Liver (tissue), 8 donors: ENCODE measurements at regions not wholly inside any gene's neighbourhood (a gene's known extent, or its start where the extent isn't known, plus 50 kb on each side); places are given as distances from the start of the nearest gene placed in this dataset.

Experiments used
- DNase-seq: peaks from one replicate; pipeline ENCODE4 v3.0.0-alpha.2; 2017; ENCODE audit warnings: low spot score
- H3K27ac ChIP-seq, 2 donors: one replicate each; pipeline ENCODE4 v1.7.0; 2013; ENCODE audit warnings: inconsistent platforms in 2 of 2, low read length in 2 of 2, control low read depth in 1 of 2, low read depth in 1 of 2, mild to moderate bottlenecking in 1 of 2
- H3K27me3 ChIP-seq, 4 donors: one replicate each; pipeline versions ENCODE4 v1.6.1 to v1.7.0; 2013; ENCODE audit warnings: low read length in 3 of 4, inconsistent platforms in 1 of 4, mild to moderate bottlenecking in 1 of 4, moderate library complexity in 1 of 4; ENCODE audit not compliant: control insufficient read depth in 4 of 4, insufficient read depth in 4 of 4
- H3K36me3 ChIP-seq, 4 donors: one replicate each; pipeline versions ENCODE4 v1.6.1 to v1.7.0; 2013; ENCODE audit warnings: low read length in 3 of 4, mild to moderate bottlenecking in 3 of 4, low read depth in 1 of 4, moderate library complexity in 1 of 4; ENCODE audit not compliant: control insufficient read depth in 4 of 4, insufficient read depth in 3 of 4
- H3K4me1 ChIP-seq, 4 donors: one replicate each; pipeline versions ENCODE4 v1.6.1 to v1.7.0; 2013; ENCODE audit warnings: low read length in 3 of 4, mild to moderate bottlenecking in 3 of 4, moderate library complexity in 1 of 4; ENCODE audit not compliant: control insufficient read depth in 4 of 4, insufficient read depth in 4 of 4
- H3K4me3 ChIP-seq, 3 donors: one replicate each; pipeline versions ENCODE4 v1.6.1 to v1.7.0; 2013; ENCODE audit warnings: low read length in 3 of 3, control low read depth in 1 of 3, low read depth in 1 of 3, mild to moderate bottlenecking in 1 of 3
- H3K9ac ChIP-seq, 2 donors: one replicate each; pipeline ENCODE4 v1.7.0; 2013; ENCODE audit warnings: low read length in 2 of 2, mild to moderate bottlenecking in 2 of 2, moderate library complexity in 2 of 2, control low read depth in 1 of 2, low read depth in 1 of 2
- H3K9me3 ChIP-seq, 4 donors: one replicate each; pipeline versions ENCODE4 v1.6.1 to v1.7.0; 2013; ENCODE audit warnings: low read length in 3 of 4; ENCODE audit not compliant: control insufficient read depth in 4 of 4
- FOXA1 ChIP-seq: IDR thresholded peaks from 2 replicates; pipeline ENCODE4 v1.6.1; 2016; ENCODE audit warnings: antibody characterized with exemption
- FOXA2 ChIP-seq: IDR thresholded peaks from 2 replicates; pipeline ENCODE4 v1.6.1; 2016; ENCODE audit warnings: antibody characterized with exemption
- GABPA ChIP-seq, 2 donors: IDR thresholded peaks in 1 of 2; conservative IDR thresholded peaks in 1 of 2; 2 replicates each; pipeline ENCODE4 v1.6.1; 2016; ENCODE audit warnings: antibody characterized with exemption in 2 of 2, mild to moderate bottlenecking in 1 of 2, moderate library complexity in 1 of 2
- JUND ChIP-seq, 2 donors: IDR thresholded peaks; 2 replicates each; pipeline ENCODE4 v1.6.1; 2016; ENCODE audit warnings: antibody characterized with exemption in 2 of 2
- MAX ChIP-seq: IDR thresholded peaks from 2 replicates; pipeline ENCODE4 v1.6.1; 2016; ENCODE audit warnings: antibody characterized with exemption
- RAD21 ChIP-seq, 2 donors: IDR thresholded peaks; 2 replicates each; pipeline ENCODE4 v1.6.1; 2016; ENCODE audit warnings: antibody characterized with exemption in 2 of 2, mild to moderate bottlenecking in 2 of 2
- RXRA ChIP-seq, 2 donors: IDR thresholded peaks; 2 replicates each; pipeline ENCODE4 v1.6.1; 2017 to 2018; ENCODE audit warnings: antibody characterized with exemption in 2 of 2, mild to moderate bottlenecking in 1 of 2
- TAF1 ChIP-seq: conservative IDR thresholded peaks from 2 replicates; pipeline ENCODE4 v1.6.1; 2016; ENCODE audit warnings: antibody characterized with exemption, mild to moderate bottlenecking
- YY1 ChIP-seq: IDR thresholded peaks from 2 replicates; pipeline ENCODE4 v1.6.1; 2016; ENCODE audit warnings: antibody characterized with exemption, mild to moderate bottlenecking
- ZBTB33 ChIP-seq: IDR thresholded peaks from 2 replicates; pipeline ENCODE4 v1.6.1; 2016; ENCODE audit warnings: antibody characterized with exemption
- WGBS: extraction: QIAGEN DNeasy Blood & Tissue Kit; methylation state at CpG from one replicate; pipeline ENCODE4 v1.1.7; 2013; 5-methylcytosine and 5-hydroxymethylcytosine counted together
- TF ChIP-seq, protein P1 (sequence below): fragments of 150-350 bp; IDR thresholded peaks from 2 replicates; pipeline ENCODE4 v1.5.1; 2017; ENCODE audit warnings: improper control_type of control experiment, low read depth, low read length; ENCODE audit not compliant: missing input control
- TF ChIP-seq, protein P2 (sequence below): IDR thresholded peaks from 2 replicates; pipeline ENCODE4 v1.6.1; 2016; ENCODE audit warnings: antibody characterized with exemption
- donor health status: healthy.
- donor health status: healthy.
- donor health status: healthy.
- donor health status: healthy.
- donor health status: healthy.

DNA sequence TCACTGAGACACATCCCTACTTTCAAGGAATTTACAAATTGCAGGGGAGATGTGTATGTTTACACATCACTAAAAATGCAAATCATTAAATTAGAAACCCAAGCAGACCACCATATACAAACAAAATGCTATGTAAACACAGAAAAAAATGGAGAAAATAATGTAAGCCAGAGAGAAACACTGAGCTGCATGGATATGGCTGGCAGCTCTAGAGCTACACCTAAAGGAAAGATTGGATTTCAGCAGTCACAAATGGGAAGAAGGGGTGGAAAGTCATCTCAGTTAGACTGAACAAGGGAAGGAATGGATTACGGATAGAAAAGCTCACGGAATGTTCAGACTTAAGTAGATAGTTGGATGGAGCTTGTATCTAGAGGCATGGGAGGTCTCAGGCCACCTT lies 186.3 kb downstream of the MOSPD2 start (continued):
- TF ChIP-seq RAD21 (IDR thresholded peaks at IDR 0.05) (no peak), RXRA (IDR thresholded peaks at IDR 0.05) (no peak), MAX (no peak), YY1 (no peak)

DNA sequence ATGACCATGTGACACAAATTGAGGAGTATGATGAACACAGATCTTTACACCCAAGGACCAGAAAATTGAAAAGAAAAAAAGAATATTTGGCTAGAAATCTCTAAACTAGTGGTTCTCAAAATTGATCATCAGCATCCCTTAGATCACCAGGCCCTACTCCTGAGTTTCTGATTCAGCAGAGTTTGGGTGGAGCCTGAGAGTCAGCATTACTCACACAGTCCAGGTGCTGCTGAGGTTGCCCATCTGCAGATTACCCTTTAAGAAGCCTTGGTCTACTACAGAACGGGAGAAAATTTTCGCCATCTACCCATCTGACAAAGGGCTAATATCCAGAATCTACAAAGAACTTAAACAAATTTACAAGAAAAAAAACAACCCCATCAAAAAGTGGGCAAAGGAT lies 182.8 kb downstream of the MOSPD2 start:
- Histone ChIP-seq H3K9ac (no peak overlapping the region), H3K4me1 (no peaks in the 10 kb centered on the region), H3K36me3 (no peaks in the 10 kb centered on the region), H3K9me3 (peaks cover 0 to 3% (median 0%) of the 10 kb centered on the region in 4 donors), H3K27me3 (no peaks in the 10 kb centered on the region), H3K4me3 (no peak overlapping the region), H3K27ac (no peak overlapping the region)
- 71% methylated on average over 2 of the region's 2 CpGs for WGBS
- DNase-seq, result no peak
- TF ChIP-seq TAF1, result no peak
- no peak for TF ChIP-seq RXRA (IDR thresholded peaks at IDR 0.05)
- TF ChIP-seq FOXA1, result no peak
- TF ChIP-seq, protein P1, sequence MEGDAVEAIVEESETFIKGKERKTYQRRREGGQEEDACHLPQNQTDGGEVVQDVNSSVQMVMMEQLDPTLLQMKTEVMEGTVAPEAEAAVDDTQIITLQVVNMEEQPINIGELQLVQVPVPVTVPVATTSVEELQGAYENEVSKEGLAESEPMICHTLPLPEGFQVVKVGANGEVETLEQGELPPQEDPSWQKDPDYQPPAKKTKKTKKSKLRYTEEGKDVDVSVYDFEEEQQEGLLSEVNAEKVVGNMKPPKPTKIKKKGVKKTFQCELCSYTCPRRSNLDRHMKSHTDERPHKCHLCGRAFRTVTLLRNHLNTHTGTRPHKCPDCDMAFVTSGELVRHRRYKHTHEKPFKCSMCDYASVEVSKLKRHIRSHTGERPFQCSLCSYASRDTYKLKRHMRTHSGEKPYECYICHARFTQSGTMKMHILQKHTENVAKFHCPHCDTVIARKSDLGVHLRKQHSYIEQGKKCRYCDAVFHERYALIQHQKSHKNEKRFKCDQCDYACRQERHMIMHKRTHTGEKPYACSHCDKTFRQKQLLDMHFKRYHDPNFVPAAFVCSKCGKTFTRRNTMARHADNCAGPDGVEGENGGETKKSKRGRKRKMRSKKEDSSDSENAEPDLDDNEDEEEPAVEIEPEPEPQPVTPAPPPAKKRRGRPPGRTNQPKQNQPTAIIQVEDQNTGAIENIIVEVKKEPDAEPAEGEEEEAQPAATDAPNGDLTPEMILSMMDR, result no peak
- TF ChIP-seq MAX, result no peak
- no peak for TF ChIP-seq RAD21 (IDR thresholded peaks at IDR 0.05)
- no peak for TF ChIP-seq FOXA2
- TF ChIP-seq, protein P2, sequence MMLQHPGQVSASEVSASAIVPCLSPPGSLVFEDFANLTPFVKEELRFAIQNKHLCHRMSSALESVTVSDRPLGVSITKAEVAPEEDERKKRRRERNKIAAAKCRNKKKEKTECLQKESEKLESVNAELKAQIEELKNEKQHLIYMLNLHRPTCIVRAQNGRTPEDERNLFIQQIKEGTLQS, result no peak
- TF ChIP-seq JUND (IDR thresholded peaks at IDR 0.05), result no peak
- TF ChIP-seq ZBTB33, result no peak

DNA sequence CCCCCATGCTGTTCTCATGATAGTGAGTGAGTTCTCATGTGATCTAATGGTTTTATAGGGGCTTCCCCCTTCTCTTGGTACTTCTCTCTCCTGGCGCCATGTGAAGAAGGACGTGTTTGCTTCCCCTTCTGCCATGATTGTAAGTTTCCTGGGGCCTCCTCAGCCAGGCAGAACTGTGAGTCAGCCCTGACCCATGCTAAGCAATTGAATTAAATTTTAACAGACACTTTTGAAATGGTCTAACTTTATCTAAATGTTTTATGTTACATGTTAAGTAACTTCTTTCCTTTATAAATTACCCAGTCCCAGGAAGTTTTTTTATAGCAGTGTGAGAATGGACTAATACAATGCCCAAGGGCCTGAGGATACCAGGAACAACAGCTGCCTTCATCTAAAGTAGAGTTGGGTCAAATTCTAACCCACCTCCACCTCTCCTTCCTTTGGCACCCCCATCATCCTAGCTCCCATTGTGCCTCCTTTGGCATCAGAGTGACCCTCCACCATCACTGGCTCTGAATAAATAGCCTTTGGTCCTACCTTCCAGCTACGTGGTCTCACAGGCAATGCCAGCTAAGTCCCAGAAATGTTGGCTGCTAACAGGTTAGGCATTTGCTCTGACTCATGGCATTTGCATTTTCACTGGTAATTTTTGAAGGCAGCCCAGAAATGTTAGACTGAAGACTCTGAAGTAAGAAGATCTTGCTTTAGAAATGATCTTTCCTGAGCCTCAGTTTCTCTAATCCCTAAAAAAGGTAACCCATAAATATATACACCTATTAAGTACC lies 182.1 kb downstream of the MOSPD2 start:
- Histone ChIP-seq H3K9ac (no peak overlapping the region), H3K4me3 (no peak overlapping the region), H3K27ac (no peak overlapping the region), H3K27me3 (no peaks in the 10 kb centered on the region), H3K4me1 (no peaks in the 10 kb centered on the region), H3K36me3 (no peaks in the 10 kb centered on the region), H3K9me3 (peaks cover 0 to 3% (median 0%) of the 10 kb centered on the region in 4 donors)
- WGBS, result 78% methylated on average over 3 of the region's 3 CpGs
- DNase-seq, result no peak
- no peak for TF ChIP-seq FOXA1
- no peak for TF ChIP-seq ZBTB33
- no peak for TF ChIP-seq JUND (IDR thresholded peaks at IDR 0.05)
- TF ChIP-seq GABPA (IDR thresholded peaks at IDR 0.05 in 1 of 2, conservative IDR thresholded peaks at IDR 0.05 in 1 of 2), result no peak
